ENCODE measurements at regions not wholly inside any gene's neighbourhood (a gene's known extent, or its start where the extent isn't known, plus 50 kb on each side); places are given as distances from the start of the nearest gene placed in this dataset.

DNA sequence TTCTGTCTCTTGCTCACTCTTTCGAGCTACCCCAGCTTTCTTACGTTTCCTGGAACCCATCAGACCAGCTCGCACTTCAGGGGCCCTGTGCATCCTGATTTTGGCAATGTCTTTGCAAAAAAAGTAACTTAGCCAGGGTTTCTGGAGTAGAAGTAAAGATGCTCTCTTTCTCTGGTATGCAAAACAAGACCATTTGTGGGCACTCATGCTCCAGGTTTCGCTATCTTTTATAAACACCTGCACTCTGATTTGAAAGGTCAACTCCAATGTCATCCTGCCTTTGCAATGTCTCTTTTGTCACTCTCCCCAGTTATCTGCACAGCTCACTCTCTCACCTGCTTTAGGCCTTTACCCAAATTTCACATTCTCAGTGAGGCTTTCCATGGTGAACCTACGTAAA is 869.1 kb downstream of the QKI start:
- TF ChIP-seq, protein P1, sequence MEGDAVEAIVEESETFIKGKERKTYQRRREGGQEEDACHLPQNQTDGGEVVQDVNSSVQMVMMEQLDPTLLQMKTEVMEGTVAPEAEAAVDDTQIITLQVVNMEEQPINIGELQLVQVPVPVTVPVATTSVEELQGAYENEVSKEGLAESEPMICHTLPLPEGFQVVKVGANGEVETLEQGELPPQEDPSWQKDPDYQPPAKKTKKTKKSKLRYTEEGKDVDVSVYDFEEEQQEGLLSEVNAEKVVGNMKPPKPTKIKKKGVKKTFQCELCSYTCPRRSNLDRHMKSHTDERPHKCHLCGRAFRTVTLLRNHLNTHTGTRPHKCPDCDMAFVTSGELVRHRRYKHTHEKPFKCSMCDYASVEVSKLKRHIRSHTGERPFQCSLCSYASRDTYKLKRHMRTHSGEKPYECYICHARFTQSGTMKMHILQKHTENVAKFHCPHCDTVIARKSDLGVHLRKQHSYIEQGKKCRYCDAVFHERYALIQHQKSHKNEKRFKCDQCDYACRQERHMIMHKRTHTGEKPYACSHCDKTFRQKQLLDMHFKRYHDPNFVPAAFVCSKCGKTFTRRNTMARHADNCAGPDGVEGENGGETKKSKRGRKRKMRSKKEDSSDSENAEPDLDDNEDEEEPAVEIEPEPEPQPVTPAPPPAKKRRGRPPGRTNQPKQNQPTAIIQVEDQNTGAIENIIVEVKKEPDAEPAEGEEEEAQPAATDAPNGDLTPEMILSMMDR (conservative IDR thresholded peaks at IDR 0.05; ENCODE audit: low read length): no peak
- no peak for TF ChIP-seq EZH2phosphoT487 (IDR thresholded peaks at IDR 0.05; ENCODE audit: borderline replicate concordance)
